ENCODE measurements at regions not wholly inside any gene's neighbourhood (a gene's known extent, or its start where the extent isn't known, plus 50 kb on each side); places are given as distances from the start of the nearest gene placed in this dataset.
A peak's percentile ranks its signal among the peaks of the same experiment; 100 is the strongest.

- Histone ChIP-seq H2BK12ac (ENCODE audit: insufficient read length, low read depth, low read length) (no peak overlapping the region), H3K18ac (ENCODE audit: insufficient read length, low read depth, low read length) (no peak overlapping the region), H3K23me2 (ENCODE audit: insufficient read length, low read depth, low read length, poor library complexity, severe bottlenecking) (peaks cover 3% of the 10 kb centered on the region), H3K79me1 (ENCODE audit: insufficient read depth, low read depth, low read length, poor library complexity, severe bottlenecking) (no peaks in the 10 kb centered on the region), H3K23ac (ENCODE audit: insufficient read length, low read depth, low read length) (peak overlapping the region; percentile 58), H3K4me2 (ENCODE audit: insufficient read depth, insufficient read length, low read length) (no peak overlapping the region), H4K8ac (replicated peaks; ENCODE audit: insufficient read length, low read depth, low read length) (no peak overlapping the region), H4K5ac (ENCODE audit: insufficient read length, low read depth, low read length) (no peak overlapping the region), H2AFZ (ENCODE audit: low read length) (no peak overlapping the region), H3K9me3 (ENCODE audit: control insufficient read depth, low read depth, low read length) (no peaks in the 10 kb centered on the region), H4K20me1 (ENCODE audit: control insufficient read depth, insufficient read depth, insufficient read length) (no peaks in the 10 kb centered on the region), H2BK20ac (ENCODE audit: low read depth, low read length, poor library complexity, severe bottlenecking) (no peak overlapping the region), H3K27ac (ENCODE audit: insufficient read length, low read depth, low read length) (no peak overlapping the region), H3K4ac (ENCODE audit: low read depth, low read length) (no peak overlapping the region), H2BK120ac (ENCODE audit: low read depth, low read length, poor library complexity, severe bottlenecking) (no peak overlapping the region), H3K27me3 (ENCODE audit: insufficient read depth, low read length) (no peaks in the 10 kb centered on the region), H3K79me2 (ENCODE audit: insufficient read depth, low read length) (no peaks in the 10 kb centered on the region), H2BK15ac (ENCODE audit: low read depth, low read length) (no peak overlapping the region), H2BK5ac (ENCODE audit: insufficient read length, low read length) (no peak overlapping the region), H4K91ac (ENCODE audit: insufficient read length, low read depth, low read length) (no peak overlapping the region), H3K14ac (ENCODE audit: insufficient read depth, low read length) (no peak overlapping the region), H2AK5ac (ENCODE audit: insufficient read length, low read length) (no peak overlapping the region), H3K9ac (ENCODE audit: extremely low read depth, insufficient read length, low read length) (no peak overlapping the region), H3K56ac (ENCODE audit: insufficient read length, low read depth, low read length) (no peak overlapping the region), H3T11ph (ENCODE audit: low read length) (no peak overlapping the region), H3K4me1 (ENCODE audit: insufficient read depth, low read length) (no peaks in the 10 kb centered on the region)
- peaks cover 3 to 6% of the 10 kb centered on the region in 2 experiments; a peak in 4 of 5 replicates for H3K9me3 Mint-ChIP-seq
- peaks cover 17% of the 10 kb centered on the region for H3K27me3 Mint-ChIP-seq (ENCODE audit: low read depth)
- H3K27ac Mint-ChIP-seq: no peak overlapping the region
- H3K4me3 Mint-ChIP-seq: no peak overlapping the region
- TF ChIP-seq, protein P1, sequence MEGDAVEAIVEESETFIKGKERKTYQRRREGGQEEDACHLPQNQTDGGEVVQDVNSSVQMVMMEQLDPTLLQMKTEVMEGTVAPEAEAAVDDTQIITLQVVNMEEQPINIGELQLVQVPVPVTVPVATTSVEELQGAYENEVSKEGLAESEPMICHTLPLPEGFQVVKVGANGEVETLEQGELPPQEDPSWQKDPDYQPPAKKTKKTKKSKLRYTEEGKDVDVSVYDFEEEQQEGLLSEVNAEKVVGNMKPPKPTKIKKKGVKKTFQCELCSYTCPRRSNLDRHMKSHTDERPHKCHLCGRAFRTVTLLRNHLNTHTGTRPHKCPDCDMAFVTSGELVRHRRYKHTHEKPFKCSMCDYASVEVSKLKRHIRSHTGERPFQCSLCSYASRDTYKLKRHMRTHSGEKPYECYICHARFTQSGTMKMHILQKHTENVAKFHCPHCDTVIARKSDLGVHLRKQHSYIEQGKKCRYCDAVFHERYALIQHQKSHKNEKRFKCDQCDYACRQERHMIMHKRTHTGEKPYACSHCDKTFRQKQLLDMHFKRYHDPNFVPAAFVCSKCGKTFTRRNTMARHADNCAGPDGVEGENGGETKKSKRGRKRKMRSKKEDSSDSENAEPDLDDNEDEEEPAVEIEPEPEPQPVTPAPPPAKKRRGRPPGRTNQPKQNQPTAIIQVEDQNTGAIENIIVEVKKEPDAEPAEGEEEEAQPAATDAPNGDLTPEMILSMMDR (conservative IDR thresholded peaks at IDR 0.05): no peak
- DNase-seq: no peak
- H3K36me3 Mint-ChIP-seq (ENCODE audit: insufficient read depth in 1 of 3, low read depth in 3 of 3): peaks cover 0 to 2% (median 0%) of the 10 kb centered on the region in 3 experiments; a peak in 2 of 7 replicates
- no CpG with 5 or more reads among the region's 10 CpGs for WGBS (ENCODE audit: extremely low coverage, insufficient read length, low lambda C conversion rate)
- peaks cover 6 to 7% of the 10 kb centered on the region in 2 experiments; a peak in 3 of 4 replicates for H3K4me1 Mint-ChIP-seq
Measured at GRCh38 chr1:234670967-234671626, 61.1 kb upstream of the IRF2BP2 start.

Data from H9 (cell line).